ENCODE measurements at regions not wholly inside any gene's neighbourhood (a gene's known extent, or its start where the extent isn't known, plus 50 kb on each side); places are given as distances from the start of the nearest gene placed in this dataset.

- no peaks in the 10 kb centered on the region for H3K27me3 ChIP-seq (replicated peaks)
- in situ Hi-C loops (cut with HindIII; ENCODE audit: low pct_ligation_motif_present, low sequenced_read_pairs), result no loop called here
- no peak for DNase-seq
- no peak overlapping the region for H3K4me3 ChIP-seq (ENCODE audit: low read depth, low read length)
- H3K27ac ChIP-seq, result no peak overlapping the region
- no peak for TF ChIP-seq CTCF (IDR thresholded peaks at IDR 0.05; ENCODE audit: low read depth, low read length, missing control alignments)
- H3K36me3 ChIP-seq (replicated peaks), result no peaks in the 10 kb centered on the region
Measured at GRCh38 chr20:17083738-17084137, 143.1 kb upstream of the PCSK2 start.

GRCh38 chr20:17084909-17085308 lies 141.9 kb upstream of the PCSK2 start:
- in situ Hi-C loops (cut with HindIII; ENCODE audit: low pct_ligation_motif_present, low sequenced_read_pairs), result no loop called here
- no peak for TF ChIP-seq CTCF (IDR thresholded peaks at IDR 0.05; ENCODE audit: low read depth, low read length, missing control alignments)
- no peaks in the 10 kb centered on the region for H3K36me3 ChIP-seq (replicated peaks)
- DNase-seq, result no peak
- H3K27ac ChIP-seq, result no peak overlapping the region
- no peaks in the 10 kb centered on the region for H3K27me3 ChIP-seq (replicated peaks)
- H3K4me3 ChIP-seq (ENCODE audit: low read depth, low read length), result no peak overlapping the region

- in situ Hi-C loops (cut with HindIII; ENCODE audit: low pct_ligation_motif_present, low sequenced_read_pairs), result no loop called here
- TF ChIP-seq CTCF (IDR thresholded peaks at IDR 0.05; ENCODE audit: low read depth, low read length, missing control alignments), result no peak
- H3K36me3 ChIP-seq (replicated peaks), result no peaks in the 10 kb centered on the region
- H3K27ac ChIP-seq, result no peak overlapping the region
- H3K27me3 ChIP-seq (replicated peaks), result no peaks in the 10 kb centered on the region
- H3K4me3 ChIP-seq (ENCODE audit: low read depth, low read length), result no peak overlapping the region
- no peak for DNase-seq
Measured at GRCh38 chr20:17093782-17094181, 133.1 kb upstream of the PCSK2 start.

- Histone ChIP-seq H3K27ac (no peak overlapping the region), H3K27me3 (replicated peaks) (no peaks in the 10 kb centered on the region), H3K4me3 (ENCODE audit: low read depth, low read length) (no peak overlapping the region), H3K36me3 (replicated peaks) (no peaks in the 10 kb centered on the region)
- in situ Hi-C loops (cut with HindIII; ENCODE audit: low pct_ligation_motif_present, low sequenced_read_pairs), result no loop called here
- TF ChIP-seq CTCF (IDR thresholded peaks at IDR 0.05; ENCODE audit: low read depth, low read length, missing control alignments), result no peak
- DNase-seq, result no peak
Measured at GRCh38 chr20:17097603-17098002, 129.2 kb upstream of the PCSK2 start.

- no peak overlapping the region for H3K27ac ChIP-seq
- H3K4me3 ChIP-seq (ENCODE audit: low read depth, low read length), result no peak overlapping the region
- H3K36me3 ChIP-seq (replicated peaks), result no peaks in the 10 kb centered on the region
- in situ Hi-C loops (cut with HindIII; ENCODE audit: low pct_ligation_motif_present, low sequenced_read_pairs), result no loop called here
- TF ChIP-seq CTCF (IDR thresholded peaks at IDR 0.05; ENCODE audit: low read depth, low read length, missing control alignments), result no peak
- no peak for DNase-seq
- no peaks in the 10 kb centered on the region for H3K27me3 ChIP-seq (replicated peaks)
Measured at GRCh38 chr20:17100506-17100905, 126.3 kb upstream of the PCSK2 start.

- DNase-seq, result no peak
- Histone ChIP-seq H3K27me3 (replicated peaks) (no peaks in the 10 kb centered on the region), H3K36me3 (replicated peaks) (no peaks in the 10 kb centered on the region), H3K4me3 (ENCODE audit: low read depth, low read length) (no peak overlapping the region), H3K27ac (no peak overlapping the region)
- TF ChIP-seq CTCF (IDR thresholded peaks at IDR 0.05; ENCODE audit: low read depth, low read length, missing control alignments), result no peak
- in situ Hi-C loops (cut with HindIII; ENCODE audit: low pct_ligation_motif_present, low sequenced_read_pairs), result no loop called here
Measured at GRCh38 chr20:17107127-17107526, 119.7 kb upstream of the PCSK2 start.

All from brain microvascular endothelial cell (primary cell).